HG02884 (cell line): ENCODE measurements at regions not wholly inside any gene's neighbourhood (a gene's known extent, or its start where the extent isn't known, plus 50 kb on each side); places are given as distances from the start of the nearest gene placed in this dataset.

Source experiments
- ATAC-seq: cut with Tn5 transposase; IDR thresholded peaks from one replicate; pipeline ENCODE4 v1.9.1; 2021; ENCODE audit warnings: mild to moderate bottlenecking, moderate library complexity; ENCODE audit not compliant: unreplicated experiment

GRCh38 chr18:56042915-56043536 lies 455.0 kb upstream of the TCF4 start:
- ATAC-seq: no peak

GRCh38 chr18:56038171-56039030 lies 450.4 kb upstream of the TCF4 start:
- no peak for ATAC-seq

- no peak for ATAC-seq
Measured at GRCh38 chr18:56036741-56037140, 448.7 kb upstream of the TCF4 start.

GRCh38 chr18:56035546-56035945 lies 447.6 kb upstream of the TCF4 start:
- ATAC-seq: no peak

GRCh38 chr18:56034949-56035348 lies 447.0 kb upstream of the TCF4 start:
- no peak for ATAC-seq

- ATAC-seq: no peak
Measured at GRCh38 chr18:56030060-56030459, 442.1 kb upstream of the TCF4 start.

- ATAC-seq: no peak
Measured at GRCh38 chr18:56028514-56028913, 440.5 kb upstream of the TCF4 start.

GRCh38 chr18:56026509-56026908 lies 438.5 kb upstream of the TCF4 start:
- ATAC-seq: no peak

GRCh38 chr18:56021809-56022195 lies 433.8 kb upstream of the TCF4 start:
- no peak for ATAC-seq

- ATAC-seq: no peak
Measured at GRCh38 chr18:56021136-56021808, 433.3 kb upstream of the TCF4 start.

- no peak for ATAC-seq
Measured at GRCh38 chr18:56019908-56020307, 431.9 kb upstream of the TCF4 start.

- no peak for ATAC-seq
Measured at GRCh38 chr18:56019156-56019555, 431.2 kb upstream of the TCF4 start.

- ATAC-seq: no peak
Measured at GRCh38 chr18:56009411-56009810, 421.4 kb upstream of the TCF4 start.

GRCh38 chr18:56003720-56004088 lies 415.7 kb upstream of the TCF4 start:
- ATAC-seq: no peak

- ATAC-seq: no peak
Measured at GRCh38 chr18:56003009-56003719, 415.2 kb upstream of the TCF4 start.

- ATAC-seq: no peak
Measured at GRCh38 chr18:56001576-56001975, 413.6 kb upstream of the TCF4 start.

GRCh38 chr18:56000041-56000440 lies 412.0 kb upstream of the TCF4 start:
- ATAC-seq: no peak

GRCh38 chr18:55999641-56000040 lies 411.6 kb upstream of the TCF4 start:
- ATAC-seq: no peak

- no peak for ATAC-seq
Measured at GRCh38 chr18:55998801-55999385, 410.9 kb upstream of the TCF4 start.

GRCh38 chr18:55998071-55998522 lies 410.1 kb upstream of the TCF4 start:
- no peak for ATAC-seq

GRCh38 chr18:55997151-55997561 lies 409.2 kb upstream of the TCF4 start:
- ATAC-seq: no peak
